ENCODE measurements at regions not wholly inside any gene's neighbourhood (a gene's known extent, or its start where the extent isn't known, plus 50 kb on each side); places are given as distances from the start of the nearest gene placed in this dataset.

DNA sequence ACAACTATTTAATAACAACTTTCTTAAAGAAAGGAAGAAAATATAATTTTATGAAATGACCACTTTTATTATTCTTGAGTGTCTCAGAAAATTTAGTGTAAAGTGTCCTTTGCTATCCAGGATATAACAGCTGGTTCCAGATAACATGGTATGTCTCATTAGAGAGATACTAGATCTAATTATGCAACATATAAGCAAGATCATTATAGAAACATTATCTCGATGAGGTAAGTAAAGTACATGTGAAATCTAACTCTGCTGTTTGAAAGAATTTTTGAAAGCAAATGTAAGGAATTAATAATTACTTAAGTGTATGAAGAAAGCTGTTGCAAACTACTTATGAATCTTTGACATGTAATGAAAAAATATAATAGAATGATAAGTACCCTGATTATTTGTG, 887.4 kb upstream of the CXADR start:
- TF ChIP-seq POLR2A (IDR thresholded peaks at IDR 0.05; ENCODE audit: low read depth, low read length): no peak
- no peak for TF ChIP-seq POLR2AphosphoS5 (IDR thresholded peaks at IDR 0.05; ENCODE audit: low read depth, low read length)
- no peak for TF ChIP-seq TAF1 (IDR thresholded peaks at IDR 0.05; ENCODE audit: borderline replicate concordance, low read depth, low read length)

Data from GM12892 (cell line).